ENCODE measurements at regions not wholly inside any gene's neighbourhood (a gene's known extent, or its start where the extent isn't known, plus 50 kb on each side); places are given as distances from the start of the nearest gene placed in this dataset.
"Not testable (repeated sequence)": the region's sequence is repeated elsewhere in the genome, so short reads cannot be mapped to it uniquely, and the experiment has no call there.

DNA sequence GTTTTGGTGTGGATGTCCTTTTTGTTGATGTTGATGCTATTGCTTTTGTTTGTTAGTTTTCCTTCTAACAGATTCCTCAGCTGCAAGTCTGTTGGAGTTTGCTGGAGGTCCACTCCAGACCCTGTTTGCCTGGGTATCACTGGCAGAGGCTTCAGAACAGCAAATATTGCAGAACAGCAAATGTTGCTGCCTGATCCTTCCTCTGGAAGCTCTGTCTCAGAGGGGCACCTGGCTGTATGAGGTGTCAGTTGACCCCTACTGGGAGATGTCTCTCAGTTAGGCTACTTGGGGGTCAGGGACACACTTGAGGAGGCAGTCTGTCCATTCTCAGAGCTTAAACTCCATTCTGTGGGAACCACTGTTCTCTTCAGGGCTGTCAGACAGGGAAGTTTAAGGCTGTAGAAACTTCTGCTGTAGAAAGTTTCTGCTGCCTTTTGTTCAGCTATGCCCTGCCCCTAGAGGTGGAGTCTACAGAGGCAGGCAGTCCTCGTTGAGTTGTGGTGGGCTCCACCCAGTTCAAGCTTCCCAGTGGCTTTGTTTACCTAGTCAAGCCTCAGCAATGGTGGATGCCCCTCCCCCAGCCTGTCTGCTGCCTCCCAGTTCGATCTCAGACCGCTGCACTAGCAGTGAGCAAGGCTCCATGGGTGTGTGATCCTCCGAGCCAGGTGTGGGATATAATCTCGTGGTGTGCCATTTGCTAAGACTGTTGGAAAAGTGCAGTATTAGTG lies 166.4 kb upstream of the TPTE start:
- not testable (repeated sequence) for TF ChIP-seq EZH2phosphoT487 (IDR thresholded peaks at IDR 0.05; ENCODE audit: insufficient read depth, low read depth); EZH2 (IDR thresholded peaks at IDR 0.05; ENCODE audit: insufficient read depth, poor library complexity, severe bottlenecking)
